ENCODE measurements at regions not wholly inside any gene's neighbourhood (a gene's known extent, or its start where the extent isn't known, plus 50 kb on each side); places are given as distances from the start of the nearest gene placed in this dataset.

DNA sequence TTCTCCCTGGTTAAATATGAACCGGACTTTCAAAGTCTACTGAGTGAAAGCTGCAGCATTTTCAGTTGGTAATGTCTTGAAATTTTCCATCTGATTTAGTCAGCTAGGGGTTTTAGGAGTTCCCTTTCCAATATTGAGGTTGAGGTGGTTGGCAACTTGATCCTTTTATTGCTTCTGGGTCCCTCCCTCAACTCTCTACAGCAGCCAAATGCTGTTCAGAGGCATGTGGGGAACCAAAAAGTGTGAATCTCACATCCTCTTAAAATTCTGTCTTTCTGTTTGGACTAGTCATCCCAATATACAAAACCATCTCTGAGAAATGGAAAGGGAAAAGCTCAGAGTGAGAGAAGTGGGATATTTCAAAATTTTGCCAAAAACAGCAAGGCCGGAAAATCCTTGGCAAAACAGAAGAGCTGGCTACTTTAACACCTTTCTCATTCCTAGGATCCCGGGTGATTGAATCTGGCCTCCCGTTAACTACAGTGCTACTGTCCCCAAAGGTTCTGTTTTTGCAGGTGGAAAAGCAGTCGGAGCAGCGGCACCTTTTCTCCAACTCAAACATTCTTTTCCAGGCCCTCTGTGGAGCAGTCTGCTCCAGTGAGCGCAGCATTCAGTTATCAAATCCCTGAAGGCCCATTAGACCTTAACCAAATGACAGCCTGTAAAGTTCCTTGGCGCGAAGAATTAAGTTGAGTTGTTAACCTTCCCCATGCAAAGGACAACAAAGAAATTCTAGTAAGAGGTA, 345.9 kb upstream of the NUDT12 start:
- Histone ChIP-seq H3K9me3 (ENCODE audit: control insufficient read depth, insufficient read depth, low read depth, low read length) (no peaks in the 10 kb centered on the region), H3K4me3 (ENCODE audit: low read depth, low read length) (no peak overlapping the region), H3K36me3 (ENCODE audit: control insufficient read depth in 2 of 2, insufficient read depth in 1 of 2, low read length in 2 of 2) (no peaks in the 10 kb centered on the region), H3K27ac (ENCODE audit: extremely low read depth, low read depth, low read length) (no peak overlapping the region), H3K4me1 (ENCODE audit: control insufficient read depth, insufficient read depth, low read length) (peaks cover 3% of the 10 kb centered on the region; the same call in 1 of the 2 replicates)
- TF ChIP-seq MZF1 (tag by site-specific recombination; IDR thresholded peaks at IDR 0.05; ENCODE audit: borderline replicate concordance): peak; percentile 29; the same call in 1 of the 2 replicates
- TF ChIP-seq YY1 (tag by site-specific recombination; IDR thresholded peaks at IDR 0.05): 0 out of 2 replicates have a peak, but pooled peaks have one; percentile 10
- TF ChIP-seq, protein P1, sequence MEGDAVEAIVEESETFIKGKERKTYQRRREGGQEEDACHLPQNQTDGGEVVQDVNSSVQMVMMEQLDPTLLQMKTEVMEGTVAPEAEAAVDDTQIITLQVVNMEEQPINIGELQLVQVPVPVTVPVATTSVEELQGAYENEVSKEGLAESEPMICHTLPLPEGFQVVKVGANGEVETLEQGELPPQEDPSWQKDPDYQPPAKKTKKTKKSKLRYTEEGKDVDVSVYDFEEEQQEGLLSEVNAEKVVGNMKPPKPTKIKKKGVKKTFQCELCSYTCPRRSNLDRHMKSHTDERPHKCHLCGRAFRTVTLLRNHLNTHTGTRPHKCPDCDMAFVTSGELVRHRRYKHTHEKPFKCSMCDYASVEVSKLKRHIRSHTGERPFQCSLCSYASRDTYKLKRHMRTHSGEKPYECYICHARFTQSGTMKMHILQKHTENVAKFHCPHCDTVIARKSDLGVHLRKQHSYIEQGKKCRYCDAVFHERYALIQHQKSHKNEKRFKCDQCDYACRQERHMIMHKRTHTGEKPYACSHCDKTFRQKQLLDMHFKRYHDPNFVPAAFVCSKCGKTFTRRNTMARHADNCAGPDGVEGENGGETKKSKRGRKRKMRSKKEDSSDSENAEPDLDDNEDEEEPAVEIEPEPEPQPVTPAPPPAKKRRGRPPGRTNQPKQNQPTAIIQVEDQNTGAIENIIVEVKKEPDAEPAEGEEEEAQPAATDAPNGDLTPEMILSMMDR (tag by site-specific recombination; IDR thresholded peaks at IDR 0.05): no peak
- CTCF ChIA-PET: no interaction called here
- POLR2A ChIA-PET: no interaction called here

DNA sequence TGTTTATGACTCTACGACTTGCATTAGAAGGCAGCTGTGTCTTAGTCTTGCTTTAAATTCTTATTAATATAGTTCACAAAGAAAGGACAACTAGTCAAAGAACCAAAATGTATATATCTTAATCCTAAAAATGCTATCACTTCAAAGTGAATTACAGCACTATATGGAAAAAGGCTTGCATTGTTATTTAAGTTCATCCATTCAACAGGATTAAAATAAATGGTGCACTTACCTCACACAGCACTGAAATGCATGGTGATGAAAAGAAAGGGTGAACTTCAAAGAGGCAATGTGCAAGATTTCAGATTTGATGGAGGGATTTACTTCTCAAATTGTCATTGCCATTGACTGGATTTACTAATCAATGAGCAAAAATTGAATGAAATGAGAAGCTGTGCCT, 344.4 kb upstream of the NUDT12 start:
- TF ChIP-seq, protein P2, sequence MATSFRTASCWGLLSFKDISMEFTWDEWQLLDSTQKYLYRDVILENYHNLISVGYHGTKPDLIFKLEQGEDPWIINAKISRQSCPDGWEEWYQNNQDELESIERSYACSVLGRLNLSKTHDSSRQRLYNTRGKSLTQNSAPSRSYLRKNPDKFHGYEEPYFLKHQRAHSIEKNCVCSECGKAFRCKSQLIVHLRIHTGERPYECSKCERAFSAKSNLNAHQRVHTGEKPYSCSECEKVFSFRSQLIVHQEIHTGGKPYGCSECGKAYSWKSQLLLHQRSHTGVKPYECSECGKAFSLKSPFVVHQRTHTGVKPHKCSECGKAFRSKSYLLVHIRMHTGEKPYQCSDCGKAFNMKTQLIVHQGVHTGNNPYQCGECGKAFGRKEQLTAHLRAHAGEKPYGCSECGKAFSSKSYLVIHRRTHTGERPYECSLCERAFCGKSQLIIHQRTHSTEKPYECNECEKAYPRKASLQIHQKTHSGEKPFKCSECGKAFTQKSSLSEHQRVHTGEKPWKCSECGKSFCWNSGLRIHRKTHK (tag by site-specific recombination; IDR thresholded peaks at IDR 0.05): no peak
- no peak for TF ChIP-seq ZNF248 (tag by site-specific recombination; IDR thresholded peaks at IDR 0.05)
- TF ChIP-seq ZNF221 (tag by site-specific recombination; IDR thresholded peaks at IDR 0.05; ENCODE audit: borderline replicate concordance): no peak
- no peak for TF ChIP-seq ZNF354C (tag by site-specific recombination; IDR thresholded peaks at IDR 0.05; ENCODE audit: borderline replicate concordance, low read depth)
- TF ChIP-seq ZNF175 (tag by site-specific recombination; IDR thresholded peaks at IDR 0.05): no peak
- no peak for TF ChIP-seq ZNF791 (tag by site-specific recombination; IDR thresholded peaks at IDR 0.05)
- TF ChIP-seq MYNN (tag by site-specific recombination; IDR thresholded peaks at IDR 0.05; ENCODE audit: borderline replicate concordance): no peak
- no peaks in the 10 kb centered on the region for H3K36me3 ChIP-seq (ENCODE audit: control insufficient read depth in 2 of 2, insufficient read depth in 1 of 2, low read length in 2 of 2)
- H3K27ac ChIP-seq (ENCODE audit: extremely low read depth, low read depth, low read length): no peak overlapping the region
- no peaks in the 10 kb centered on the region for H3K9me3 ChIP-seq (ENCODE audit: control insufficient read depth, insufficient read depth, low read depth, low read length)
- POLR2A ChIA-PET: no interaction called here
- CTCF ChIA-PET: interaction anchor here (1.0 kb wide), 1 partner anchor 77 kb away, joined by 3 read pairs; no protein-coding TSS in a partner anchor
- peaks cover 3% of the 10 kb centered on the region; the same call in 1 of the 2 replicates for H3K4me1 ChIP-seq (ENCODE audit: control insufficient read depth, insufficient read depth, low read length)
- H3K4me3 ChIP-seq (ENCODE audit: low read depth, low read length): no peak overlapping the region

DNA sequence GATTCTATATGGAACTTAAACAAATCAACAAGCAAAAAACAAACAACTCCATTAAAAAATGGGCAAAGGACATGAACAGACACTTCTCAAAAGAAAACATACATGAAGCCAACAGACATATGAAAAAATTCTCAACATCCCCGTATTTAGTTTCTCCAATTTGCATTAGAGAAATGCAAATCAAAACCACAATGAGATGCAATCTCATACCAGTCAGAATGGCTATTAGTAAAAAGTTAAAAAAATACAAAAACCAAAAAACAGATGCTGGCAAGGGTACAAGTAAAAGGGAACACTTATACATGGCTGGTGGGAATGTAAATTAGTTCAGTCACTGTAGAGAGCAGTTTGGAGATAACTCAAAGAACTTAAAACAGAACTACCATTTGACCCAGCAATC, 342.1 kb upstream of the NUDT12 start:
- H3K27ac ChIP-seq (ENCODE audit: extremely low read depth, low read depth, low read length): no peak overlapping the region
- H3K36me3 ChIP-seq (ENCODE audit: control insufficient read depth in 2 of 2, insufficient read depth in 1 of 2, low read length in 2 of 2): no peaks in the 10 kb centered on the region
- H3K4me1 ChIP-seq (ENCODE audit: control insufficient read depth, insufficient read depth, low read length): peaks cover 3% of the 10 kb centered on the region; the same call in 1 of the 2 replicates
- ChIA-PET POLR2A (no interaction called here), CTCF (no interaction called here)
- no peak overlapping the region for H3K4me3 ChIP-seq (ENCODE audit: low read depth, low read length)
- H3K9me3 ChIP-seq (ENCODE audit: control insufficient read depth, insufficient read depth, low read depth, low read length): no peaks in the 10 kb centered on the region
- TF ChIP-seq, protein P3, sequence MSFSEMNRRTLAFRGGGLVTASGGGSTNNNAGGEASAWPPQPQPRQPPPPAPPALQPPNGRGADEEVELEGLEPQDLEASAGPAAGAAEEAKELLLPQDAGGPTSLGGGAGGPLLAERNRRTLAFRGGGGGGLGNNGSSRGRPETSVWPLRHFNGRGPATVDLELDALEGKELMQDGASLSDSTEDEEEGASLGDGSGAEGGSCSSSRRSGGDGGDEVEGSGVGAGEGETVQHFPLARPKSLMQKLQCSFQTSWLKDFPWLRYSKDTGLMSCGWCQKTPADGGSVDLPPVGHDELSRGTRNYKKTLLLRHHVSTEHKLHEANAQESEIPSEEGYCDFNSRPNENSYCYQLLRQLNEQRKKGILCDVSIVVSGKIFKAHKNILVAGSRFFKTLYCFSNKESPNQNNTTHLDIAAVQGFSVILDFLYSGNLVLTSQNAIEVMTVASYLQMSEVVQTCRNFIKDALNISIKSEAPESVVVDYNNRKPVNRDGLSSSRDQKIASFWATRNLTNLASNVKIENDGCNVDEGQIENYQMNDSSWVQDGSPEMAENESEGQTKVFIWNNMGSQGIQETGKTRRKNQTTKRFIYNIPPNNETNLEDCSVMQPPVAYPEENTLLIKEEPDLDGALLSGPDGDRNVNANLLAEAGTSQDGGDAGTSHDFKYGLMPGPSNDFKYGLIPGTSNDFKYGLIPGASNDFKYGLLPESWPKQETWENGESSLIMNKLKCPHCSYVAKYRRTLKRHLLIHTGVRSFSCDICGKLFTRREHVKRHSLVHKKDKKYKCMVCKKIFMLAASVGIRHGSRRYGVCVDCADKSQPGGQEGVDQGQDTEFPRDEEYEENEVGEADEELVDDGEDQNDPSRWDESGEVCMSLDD (tag by site-specific recombination; IDR thresholded peaks at IDR 0.05): no peak
- TF ChIP-seq ZNF426 (tag by site-specific recombination; IDR thresholded peaks at IDR 0.05): no peak
- TF ChIP-seq ZNF677 (tag by site-specific recombination; IDR thresholded peaks at IDR 0.05): no peak
- no peak for TF ChIP-seq ZNF560 (tag by site-specific recombination; IDR thresholded peaks at IDR 0.05; ENCODE audit: borderline replicate concordance)
- TF ChIP-seq, protein P4, sequence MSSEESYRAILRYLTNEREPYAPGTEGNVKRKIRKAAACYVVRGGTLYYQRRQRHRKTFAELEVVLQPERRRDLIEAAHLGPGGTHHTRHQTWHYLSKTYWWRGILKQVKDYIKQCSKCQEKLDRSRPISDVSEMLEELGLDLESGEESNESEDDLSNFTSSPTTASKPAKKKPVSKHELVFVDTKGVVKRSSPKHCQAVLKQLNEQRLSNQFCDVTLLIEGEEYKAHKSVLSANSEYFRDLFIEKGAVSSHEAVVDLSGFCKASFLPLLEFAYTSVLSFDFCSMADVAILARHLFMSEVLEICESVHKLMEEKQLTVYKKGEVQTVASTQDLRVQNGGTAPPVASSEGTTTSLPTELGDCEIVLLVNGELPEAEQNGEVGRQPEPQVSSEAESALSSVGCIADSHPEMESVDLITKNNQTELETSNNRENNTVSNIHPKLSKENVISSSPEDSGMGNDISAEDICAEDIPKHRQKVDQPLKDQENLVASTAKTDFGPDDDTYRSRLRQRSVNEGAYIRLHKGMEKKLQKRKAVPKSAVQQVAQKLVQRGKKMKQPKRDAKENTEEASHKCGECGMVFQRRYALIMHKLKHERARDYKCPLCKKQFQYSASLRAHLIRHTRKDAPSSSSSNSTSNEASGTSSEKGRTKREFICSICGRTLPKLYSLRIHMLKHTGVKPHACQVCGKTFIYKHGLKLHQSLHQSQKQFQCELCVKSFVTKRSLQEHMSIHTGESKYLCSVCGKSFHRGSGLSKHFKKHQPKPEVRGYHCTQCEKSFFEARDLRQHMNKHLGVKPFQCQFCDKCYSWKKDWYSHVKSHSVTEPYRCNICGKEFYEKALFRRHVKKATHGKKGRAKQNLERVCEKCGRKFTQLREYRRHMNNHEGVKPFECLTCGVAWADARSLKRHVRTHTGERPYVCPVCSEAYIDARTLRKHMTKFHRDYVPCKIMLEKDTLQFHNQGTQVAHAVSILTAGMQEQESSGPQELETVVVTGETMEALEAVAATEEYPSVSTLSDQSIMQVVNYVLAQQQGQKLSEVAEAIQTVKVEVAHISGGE (tag by site-specific recombination; conservative IDR thresholded peaks at IDR 0.05; ENCODE audit: low read depth): no peak
- no peak for TF ChIP-seq ZNF155 (tag by site-specific recombination; IDR thresholded peaks at IDR 0.05)
- no peak for TF ChIP-seq ZNF311 (tag by site-specific recombination; IDR thresholded peaks at IDR 0.05; ENCODE audit: borderline replicate concordance)
- no peak for TF ChIP-seq ZNF624 (tag by site-specific recombination; IDR thresholded peaks at IDR 0.05)
- no peak for TF ChIP-seq ZNF404 (tag by site-specific recombination; IDR thresholded peaks at IDR 0.05)
- TF ChIP-seq ZBTB8A (tag by site-specific recombination; IDR thresholded peaks at IDR 0.05): no peak
- TF ChIP-seq ZNF140 (tag by site-specific recombination; IDR thresholded peaks at IDR 0.05): no peak
- TF ChIP-seq KLF9 (tag by site-specific recombination; IDR thresholded peaks at IDR 0.05; ENCODE audit: low read depth): no peak

All from HEK293 (cell line).